Loucy (cell line): ENCODE measurements at regions not wholly inside any gene's neighbourhood (a gene's known extent, or its start where the extent isn't known, plus 50 kb on each side); places are given as distances from the start of the nearest gene placed in this dataset.

Source experiments
- H2AFZ ChIP-seq: fragments of 200-600 bp; sonication (generic); 2 replicates; pipeline ENCODE4 v1.6.0; 2016; ENCODE audit warnings: antibody characterized with exemption, mild to moderate bottlenecking, low read length, moderate library complexity
- H3F3A ChIP-seq: fragments of 200-600 bp; 2 replicates; pipeline ENCODE4 v1.6.0; 2016; ENCODE audit warnings: antibody characterized with exemption, low read depth, mild to moderate bottlenecking
- H3K27me3 ChIP-seq: fragments of 200-600 bp; sonication (generic); 2 replicates; pipeline ENCODE4 v1.6.1; 2014; ENCODE audit warnings: low read length, mild to moderate bottlenecking; ENCODE audit not compliant: insufficient read depth, poor library complexity, severe bottlenecking
- H3K36me3 ChIP-seq: fragments of 200-600 bp; sonication (generic); 2 replicates; pipeline ENCODE4 v1.6.1; 2016; ENCODE audit warnings: low read length; ENCODE audit not compliant: insufficient read depth
- H3K4me1 ChIP-seq: fragments of 200-600 bp; sonication (generic); 2 replicates; pipeline ENCODE4 v1.5.1; 2014; ENCODE audit warnings: low read length, mild to moderate bottlenecking; ENCODE audit not compliant: insufficient read depth, poor library complexity, severe bottlenecking
- H3K4me2 ChIP-seq: fragments of 200-600 bp; sonication (generic); 2 replicates; pipeline ENCODE4 v1.6.0; 2014; ENCODE audit warnings: antibody characterized with exemption, low read length, low read depth, mild to moderate bottlenecking; ENCODE audit not compliant: poor library complexity, severe bottlenecking
- H3K4me3 ChIP-seq: fragments of 200-600 bp; sonication (generic); 2 replicates; pipeline ENCODE4 v1.5.1; 2014; ENCODE audit warnings: low read length, mild to moderate bottlenecking, mixed read lengths; ENCODE audit not compliant: poor library complexity, severe bottlenecking
- H3K79me2 ChIP-seq: fragments of 200-600 bp; sonication (generic); 2 replicates; pipeline ENCODE4 v1.6.1; 2014; ENCODE audit warnings: low read length; ENCODE audit not compliant: insufficient read depth
- H3K9ac ChIP-seq: fragments of 200-600 bp; sonication (generic); 2 replicates; pipeline ENCODE4 v1.6.0; 2014; ENCODE audit warnings: mild to moderate bottlenecking, low read depth, low read length, moderate library complexity; ENCODE audit not compliant: poor library complexity, severe bottlenecking
- H3K9me2 ChIP-seq: fragments of 200-600 bp; sonication (generic); replicated peaks from 2 replicates; pipeline ENCODE4 v1.6.1; 2016; ENCODE audit warnings: low read depth, low read length, mixed read lengths
- H3K9me3 ChIP-seq: fragments of 200-600 bp; sonication (generic); 2 replicates; pipeline ENCODE4 v1.6.1; 2014; ENCODE audit warnings: mild to moderate bottlenecking, antibody characterized with exemption, low read length, low read depth; ENCODE audit not compliant: insufficient read depth
- H4K20me1 ChIP-seq: fragments of 200-600 bp; sonication (generic); 2 replicates; pipeline ENCODE4 v1.6.0; 2014; ENCODE audit warnings: antibody characterized with exemption, low read length, mild to moderate bottlenecking; ENCODE audit not compliant: insufficient read depth, poor library complexity, severe bottlenecking
- EZH2phosphoT487 ChIP-seq: fragments of 200-600 bp; IDR thresholded peaks from 2 replicates; pipeline ENCODE4 v1.6.1; 2018; ENCODE audit warnings: antibody characterized with exemption, mild to moderate bottlenecking, moderate library complexity, borderline replicate concordance
- TF ChIP-seq, protein P1 (sequence below): fragments of 200-600 bp; sonication (generic); conservative IDR thresholded peaks from 2 replicates; pipeline ENCODE4 v1.5.1; 2014; ENCODE audit warnings: mild to moderate bottlenecking, antibody characterized with exemption, low read length

GRCh38 chr4:13887010-13887409 lies 259.5 kb upstream of the BOD1L1 start:
- Histone ChIP-seq H3K9me3 (no peaks in the 10 kb centered on the region), H2AFZ (no peak overlapping the region), H3K79me2 (no peaks in the 10 kb centered on the region), H3F3A (no peaks in the 10 kb centered on the region), H3K27me3 (no peaks in the 10 kb centered on the region), H3K4me2 (no peak overlapping the region), H4K20me1 (no peaks in the 10 kb centered on the region), H3K4me3 (no peak overlapping the region), H3K9ac (no peak overlapping the region), H3K4me1 (no peaks in the 10 kb centered on the region), H3K36me3 (no peaks in the 10 kb centered on the region), H3K9me2 (no peaks in the 10 kb centered on the region)
- TF ChIP-seq EZH2phosphoT487 = no peak
- TF ChIP-seq, protein P1, sequence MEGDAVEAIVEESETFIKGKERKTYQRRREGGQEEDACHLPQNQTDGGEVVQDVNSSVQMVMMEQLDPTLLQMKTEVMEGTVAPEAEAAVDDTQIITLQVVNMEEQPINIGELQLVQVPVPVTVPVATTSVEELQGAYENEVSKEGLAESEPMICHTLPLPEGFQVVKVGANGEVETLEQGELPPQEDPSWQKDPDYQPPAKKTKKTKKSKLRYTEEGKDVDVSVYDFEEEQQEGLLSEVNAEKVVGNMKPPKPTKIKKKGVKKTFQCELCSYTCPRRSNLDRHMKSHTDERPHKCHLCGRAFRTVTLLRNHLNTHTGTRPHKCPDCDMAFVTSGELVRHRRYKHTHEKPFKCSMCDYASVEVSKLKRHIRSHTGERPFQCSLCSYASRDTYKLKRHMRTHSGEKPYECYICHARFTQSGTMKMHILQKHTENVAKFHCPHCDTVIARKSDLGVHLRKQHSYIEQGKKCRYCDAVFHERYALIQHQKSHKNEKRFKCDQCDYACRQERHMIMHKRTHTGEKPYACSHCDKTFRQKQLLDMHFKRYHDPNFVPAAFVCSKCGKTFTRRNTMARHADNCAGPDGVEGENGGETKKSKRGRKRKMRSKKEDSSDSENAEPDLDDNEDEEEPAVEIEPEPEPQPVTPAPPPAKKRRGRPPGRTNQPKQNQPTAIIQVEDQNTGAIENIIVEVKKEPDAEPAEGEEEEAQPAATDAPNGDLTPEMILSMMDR = no peak

- Histone ChIP-seq H3K27me3 (no peaks in the 10 kb centered on the region), H3K9me2 (no peaks in the 10 kb centered on the region), H3K9ac (no peak overlapping the region), H3K4me3 (no peak overlapping the region), H3K79me2 (no peaks in the 10 kb centered on the region), H3K4me1 (no peaks in the 10 kb centered on the region), H2AFZ (no peak overlapping the region), H3F3A (no peaks in the 10 kb centered on the region), H3K36me3 (no peaks in the 10 kb centered on the region), H3K9me3 (no peaks in the 10 kb centered on the region), H4K20me1 (no peaks in the 10 kb centered on the region), H3K4me2 (no peak overlapping the region)
- TF ChIP-seq, protein P1 = no peak
- no peak for TF ChIP-seq EZH2phosphoT487
Observed at GRCh38 chr4:13888112-13888511, 260.6 kb upstream of the BOD1L1 start.

DNA sequence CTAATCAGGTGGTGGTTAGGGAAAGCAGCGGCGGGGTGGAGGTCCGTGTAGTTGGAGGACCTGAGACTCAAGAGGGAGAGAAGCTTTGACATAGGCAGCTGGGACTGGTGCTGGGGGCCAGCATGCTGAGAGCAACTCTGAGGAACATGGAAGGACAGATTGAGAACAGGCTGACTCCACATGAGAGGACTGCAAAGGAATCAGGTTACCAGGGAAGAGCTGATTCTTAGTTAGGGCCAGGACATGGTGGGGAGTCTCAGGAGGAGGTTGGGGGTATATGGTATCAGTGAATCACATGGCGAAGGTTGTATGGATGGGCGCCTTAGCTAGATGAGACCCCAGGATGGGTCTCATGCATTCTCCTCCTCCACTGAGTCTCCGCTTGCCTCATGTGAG lies 264.0 kb upstream of the BOD1L1 start:
- Histone ChIP-seq H3K36me3 (no peaks in the 10 kb centered on the region), H3K4me2 (no peak overlapping the region), H2AFZ (no peak overlapping the region), H3F3A (no peaks in the 10 kb centered on the region), H3K27me3 (no peaks in the 10 kb centered on the region), H4K20me1 (no peaks in the 10 kb centered on the region), H3K4me3 (no peak overlapping the region), H3K9me3 (no peaks in the 10 kb centered on the region), H3K79me2 (no peaks in the 10 kb centered on the region), H3K9ac (no peak overlapping the region), H3K9me2 (no peaks in the 10 kb centered on the region), H3K4me1 (no peaks in the 10 kb centered on the region)
- TF ChIP-seq EZH2phosphoT487 = no peak
- TF ChIP-seq, protein P1 = no peak
